SW 1271 (cell line): ENCODE measurements at regions not wholly inside any gene's neighbourhood (a gene's known extent, or its start where the extent isn't known, plus 50 kb on each side); places are given as distances from the start of the nearest gene placed in this dataset.
"Not testable (repeated sequence)": the region's sequence is repeated elsewhere in the genome, so short reads cannot be mapped to it uniquely, and the experiment has no call there.

Experiments used
- DNase-seq, 2 experiments: peaks; one replicate each; lab custom pipeline; 2025; lab: John Stamatoyannopoulos, UW

DNA sequence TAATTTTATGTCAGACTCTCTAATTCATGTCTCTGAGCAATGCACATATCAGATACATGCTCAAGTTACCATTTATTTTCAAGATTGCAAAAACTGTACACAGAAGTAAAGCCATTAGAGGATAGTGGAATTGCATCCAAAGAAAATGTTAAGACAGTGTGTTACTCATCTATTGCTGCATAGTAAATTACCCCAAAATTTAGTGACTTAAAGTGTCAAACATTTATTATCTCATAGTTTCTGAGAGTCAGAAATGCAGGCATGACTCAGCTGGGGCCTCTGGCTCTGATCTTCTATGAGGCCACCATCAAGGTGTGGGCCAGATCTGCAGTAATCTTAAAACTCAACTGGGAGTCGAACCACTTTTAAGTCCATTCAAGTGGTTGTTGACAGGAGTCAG, 275.2 kb downstream of the QDPR start:
- DNase-seq, result no peak

DNA sequence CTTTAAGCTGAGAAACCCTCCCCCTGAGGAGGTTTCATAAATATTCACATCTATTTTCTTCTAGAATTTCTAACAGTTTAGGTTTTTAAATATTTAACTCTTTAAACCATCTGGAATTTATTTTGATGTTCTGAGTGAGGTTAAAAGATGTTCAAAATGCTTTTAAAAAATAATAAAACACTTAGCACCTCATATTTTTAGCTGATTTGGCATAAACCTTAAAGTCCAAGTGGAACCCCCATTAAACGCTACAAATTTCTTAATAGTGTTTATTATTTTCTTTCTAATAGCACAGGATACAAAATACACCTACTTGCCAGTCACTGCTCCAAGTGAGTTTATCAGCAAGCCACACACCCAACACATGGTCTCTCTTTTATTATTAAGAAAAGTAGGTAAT, 277.2 kb downstream of the QDPR start:
- no peak for DNase-seq

DNA sequence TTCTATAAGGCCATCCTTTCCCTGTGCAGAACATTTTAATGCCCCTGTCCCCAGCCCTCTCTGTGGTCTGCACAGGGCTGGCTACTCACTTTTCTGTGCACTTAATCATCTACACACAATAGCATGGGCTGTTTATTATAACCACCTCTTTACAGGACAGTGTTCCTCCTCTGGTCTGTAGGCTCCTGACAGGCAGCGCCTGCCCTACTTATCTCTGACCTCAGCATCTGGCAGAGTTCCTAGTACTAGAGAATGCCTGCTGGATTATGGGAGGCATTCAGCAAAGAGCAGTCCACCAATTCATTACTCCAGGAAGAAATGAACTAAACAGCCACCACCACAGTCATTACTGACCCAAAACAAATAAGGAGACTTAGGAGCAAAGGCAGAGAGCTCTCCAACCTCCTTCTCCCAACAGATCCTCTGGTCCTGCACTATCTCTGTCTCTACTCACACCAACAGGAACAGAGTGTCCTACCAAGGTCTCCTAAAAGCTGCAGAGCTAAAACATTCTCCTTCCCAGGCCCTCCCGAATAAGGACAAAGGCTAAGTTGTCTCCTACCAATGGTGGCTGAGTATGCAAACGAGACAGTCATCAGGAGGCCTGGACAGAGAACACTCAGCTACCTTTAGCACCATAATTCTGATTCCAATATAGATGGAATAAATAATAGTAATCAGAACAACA, 279.2 kb downstream of the QDPR start:
- DNase-seq, result no peak

DNA sequence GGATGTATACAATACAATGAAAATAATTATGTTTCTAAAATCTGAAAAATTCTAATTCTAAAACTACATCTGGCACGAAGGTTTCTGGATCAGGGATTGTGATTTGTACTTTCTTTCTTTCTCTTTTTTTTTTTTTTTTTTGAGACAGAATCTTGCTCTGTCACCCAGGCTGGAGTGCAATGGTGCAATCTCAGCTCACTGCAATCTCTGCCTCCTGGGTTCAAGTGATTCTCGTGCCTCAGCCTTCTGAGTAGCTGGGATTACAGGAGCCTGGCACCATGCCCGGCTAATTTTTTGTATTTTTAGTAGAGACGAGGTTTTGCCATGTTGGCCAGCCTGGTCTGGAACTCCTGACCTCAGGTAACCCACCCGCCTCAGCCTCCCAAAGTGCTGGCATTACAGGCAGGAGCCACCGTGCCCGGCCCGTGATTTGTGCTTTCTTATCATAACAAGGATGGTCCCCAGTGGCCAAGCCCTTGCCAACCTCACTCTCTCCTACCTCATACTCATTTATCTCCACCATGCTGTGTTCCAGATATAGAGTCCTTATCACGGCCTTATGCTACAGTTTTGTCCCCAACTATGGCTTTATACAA, 279.9 kb downstream of the QDPR start:
- not testable (repeated sequence) for DNase-seq

DNA sequence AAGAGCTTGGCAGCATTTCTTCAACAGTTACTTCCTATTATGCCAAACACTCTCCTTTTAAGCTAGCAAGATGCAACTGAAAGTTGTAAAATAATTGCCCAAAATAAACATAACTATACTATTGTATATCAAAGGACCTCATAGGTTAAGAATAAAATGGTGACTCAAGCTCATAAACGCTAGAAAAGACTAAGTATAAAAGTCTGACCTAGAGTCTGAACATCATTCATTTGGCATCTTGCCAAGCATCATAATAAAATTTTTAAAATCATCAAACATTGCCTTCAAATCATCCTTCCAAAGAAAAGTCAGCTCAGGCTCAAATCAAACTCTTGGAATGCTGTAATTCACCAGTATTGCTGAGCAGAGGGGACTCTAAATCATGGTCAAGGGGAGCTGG, 281.2 kb downstream of the QDPR start:
- no peak for DNase-seq

DNA sequence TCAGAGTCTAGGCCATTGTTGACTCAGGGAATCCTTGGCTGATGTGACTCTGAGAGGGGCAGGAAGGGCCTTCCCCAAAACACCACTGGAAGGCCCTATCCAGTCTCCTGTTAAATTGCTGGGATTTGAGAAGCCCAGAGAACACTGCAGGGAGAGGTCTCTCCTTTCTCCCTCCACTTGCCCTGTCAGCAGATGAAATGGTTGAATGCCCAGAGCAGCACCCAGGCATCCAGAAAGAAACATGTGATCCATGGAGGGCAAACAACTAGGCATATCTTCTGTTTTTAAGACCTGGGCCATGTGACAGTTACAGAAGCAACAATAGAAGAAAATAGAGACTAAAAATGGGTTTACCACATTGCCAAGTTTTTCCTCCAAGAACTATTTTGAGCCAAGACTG, 291.1 kb downstream of the QDPR start:
- DNase-seq, result no peak

DNA sequence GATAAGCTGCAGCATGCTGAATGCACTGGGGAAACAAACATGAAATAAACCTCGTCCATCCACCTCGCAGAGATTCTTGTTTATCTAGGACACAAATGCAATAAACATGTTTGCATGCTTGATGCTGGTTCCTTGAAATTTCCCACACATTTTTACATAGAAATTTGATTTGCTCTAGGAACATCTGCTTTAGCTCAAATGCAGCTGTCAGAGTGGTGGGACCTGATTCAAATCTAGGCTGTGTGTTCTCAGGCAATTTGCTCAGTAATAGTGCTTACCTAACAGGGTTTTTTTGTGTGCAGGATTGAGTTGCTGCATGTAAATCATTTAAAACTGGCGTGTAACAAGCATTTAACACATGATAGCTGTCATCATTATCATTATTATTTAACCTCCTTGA, 293.1 kb downstream of the QDPR start:
- no peak for DNase-seq

DNA sequence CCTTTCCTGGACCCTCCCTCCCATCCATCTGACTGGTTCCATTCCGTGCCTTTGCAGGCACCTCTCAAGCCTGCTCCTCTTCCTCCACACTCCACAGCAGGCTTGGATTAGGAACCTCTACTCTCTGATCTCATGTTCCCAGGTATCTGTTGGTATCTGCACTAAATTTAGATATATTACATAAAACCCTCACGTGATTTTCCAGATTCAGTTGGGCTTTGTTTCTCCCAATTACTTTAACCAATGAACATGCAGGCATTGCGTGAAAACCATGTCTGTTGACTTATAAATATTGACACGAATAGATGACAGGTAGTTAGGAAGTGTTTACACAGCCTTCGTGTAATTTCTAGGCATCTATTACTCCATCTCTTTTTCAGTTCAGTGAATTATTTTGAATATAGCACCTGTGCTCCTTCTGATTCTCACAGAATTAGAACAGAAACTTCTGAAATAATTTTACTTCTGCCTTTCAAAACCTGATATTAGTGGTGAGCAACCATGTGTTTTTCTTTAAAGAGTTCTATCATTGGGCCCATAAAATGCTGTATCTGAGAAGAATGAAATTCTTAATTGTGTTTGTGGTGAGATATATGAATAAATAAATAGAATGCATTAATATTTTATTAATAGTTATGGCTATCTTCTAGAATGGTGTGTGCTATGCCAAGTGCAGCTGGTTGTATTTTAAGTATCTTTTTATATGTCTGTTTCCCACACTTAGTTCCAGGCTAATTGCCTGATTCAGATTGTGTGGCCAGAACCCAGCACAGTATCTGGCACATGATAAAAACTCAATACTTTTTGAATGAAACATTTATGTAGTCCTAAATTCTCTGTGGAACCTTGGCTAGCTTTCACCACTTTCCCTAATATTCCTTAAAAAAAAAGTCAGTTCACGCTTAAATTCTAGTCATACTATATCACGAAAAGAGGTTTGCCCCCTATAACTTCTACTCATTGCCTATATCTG, 304.8 kb downstream of the QDPR start:
- DNase-seq, result no peak

DNA sequence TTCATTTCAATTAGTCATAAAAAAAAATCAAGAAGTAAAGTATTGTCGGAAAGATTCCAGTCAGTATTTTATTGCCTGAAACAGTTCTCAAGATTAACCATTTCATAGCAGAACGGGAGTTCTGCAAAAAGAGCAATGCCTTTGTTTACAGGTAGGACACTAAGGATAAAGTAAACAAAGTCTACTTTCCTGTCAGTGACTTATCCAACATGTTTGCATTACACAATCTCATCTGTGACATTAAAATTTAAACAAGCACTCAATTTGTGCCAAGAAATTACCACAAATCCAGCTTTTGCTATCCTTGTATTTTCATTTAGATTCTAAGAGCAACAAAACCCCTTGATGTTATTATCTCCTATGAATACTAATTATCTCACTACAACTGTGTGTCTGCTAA, 306.5 kb upstream of the LDB2 start:
- DNase-seq, result no peak

DNA sequence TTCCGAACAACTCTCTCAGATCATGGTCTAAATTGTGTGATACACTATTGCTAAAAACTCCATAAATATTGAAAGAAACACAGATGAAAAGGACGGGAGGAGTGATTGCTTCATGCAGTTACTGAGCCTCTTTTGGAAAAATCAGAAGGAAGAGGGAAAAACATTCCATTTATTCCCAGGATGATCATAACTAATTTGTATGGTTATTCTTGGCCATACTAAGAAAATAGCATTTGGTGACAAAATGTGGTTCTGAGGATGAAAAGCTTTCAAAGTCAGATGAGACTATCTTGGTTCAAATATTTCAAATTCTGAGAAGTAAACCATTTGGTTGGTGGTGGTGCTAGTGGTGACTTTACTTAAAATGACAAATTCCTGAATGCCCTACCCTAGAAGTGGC, 305.4 kb upstream of the LDB2 start:
- DNase-seq, result no peak

DNA sequence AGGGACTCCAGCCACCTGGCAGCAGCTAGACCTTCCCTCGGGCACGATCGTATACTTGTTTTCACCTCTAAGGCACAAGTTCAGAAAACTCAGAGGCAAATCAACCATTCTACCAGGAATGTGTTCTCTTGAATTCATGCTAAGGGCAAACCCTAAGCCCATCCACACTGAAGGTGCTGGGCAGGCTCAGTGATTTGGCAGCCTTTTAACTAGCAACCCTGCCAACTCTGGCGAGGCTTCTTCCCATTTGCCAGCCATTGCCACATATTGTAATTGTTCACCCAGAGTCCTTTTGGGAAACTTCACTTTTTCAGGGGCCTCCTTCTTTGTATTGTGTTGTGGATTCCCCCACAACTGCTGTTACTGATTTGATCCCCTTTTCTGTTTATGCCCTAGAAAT, 298.6 kb upstream of the LDB2 start:
- no peak for DNase-seq

DNA sequence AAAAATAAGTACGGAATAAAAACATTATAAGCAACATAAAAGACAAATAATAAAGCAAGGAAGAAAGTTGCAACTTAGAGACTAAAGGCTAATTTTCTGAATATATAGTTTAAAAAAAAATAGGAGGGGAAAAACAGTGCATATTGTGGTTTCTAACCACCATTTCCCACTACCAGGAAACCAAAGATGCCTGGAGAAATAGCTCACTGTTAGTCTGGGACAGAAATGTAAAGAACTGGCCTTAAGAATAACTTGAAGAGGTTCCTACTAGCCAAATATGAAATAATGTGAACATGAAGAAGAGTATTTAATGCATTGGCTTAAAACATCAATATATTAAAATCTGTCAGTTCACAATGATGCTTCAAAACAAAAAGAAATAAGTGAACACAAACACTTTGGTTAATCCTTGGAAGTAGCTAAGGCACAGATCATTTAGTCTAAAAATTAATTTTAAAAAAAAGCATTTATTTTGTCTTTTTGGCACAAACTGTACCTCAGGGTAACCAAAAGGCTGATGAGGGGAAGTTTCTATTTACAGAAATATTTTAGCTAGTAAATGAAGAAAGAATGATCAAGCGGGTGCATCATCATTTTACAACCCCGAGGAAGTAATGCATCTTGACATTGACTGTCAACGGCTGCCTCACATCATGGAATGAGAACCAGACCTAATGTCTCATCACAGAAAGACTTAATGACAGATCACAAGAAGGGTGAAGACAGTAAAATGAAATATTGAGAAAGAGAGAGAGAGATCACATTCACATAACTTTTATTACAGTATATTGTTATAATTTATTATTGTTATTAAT, 297.2 kb upstream of the LDB2 start:
- no peak for DNase-seq

DNA sequence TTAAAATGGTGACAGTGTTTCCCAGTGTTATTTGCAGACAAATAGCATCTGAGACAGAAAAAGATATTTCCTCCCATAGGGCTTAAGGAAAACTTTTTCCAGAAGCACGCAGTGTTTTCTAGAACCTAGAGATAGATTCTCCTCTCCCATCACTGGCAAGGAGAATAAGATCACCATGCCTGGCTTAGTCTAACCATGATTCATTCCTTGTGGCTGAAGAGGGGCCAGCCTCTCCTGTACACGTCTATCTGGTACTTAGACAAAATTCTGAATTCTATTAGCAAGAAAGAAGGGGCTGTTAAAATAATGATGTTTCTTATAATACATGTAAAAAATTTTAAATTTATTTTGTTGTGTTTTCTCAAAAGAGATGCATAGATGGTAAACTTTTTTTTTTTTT, 296.1 kb upstream of the LDB2 start:
- no peak for DNase-seq

DNA sequence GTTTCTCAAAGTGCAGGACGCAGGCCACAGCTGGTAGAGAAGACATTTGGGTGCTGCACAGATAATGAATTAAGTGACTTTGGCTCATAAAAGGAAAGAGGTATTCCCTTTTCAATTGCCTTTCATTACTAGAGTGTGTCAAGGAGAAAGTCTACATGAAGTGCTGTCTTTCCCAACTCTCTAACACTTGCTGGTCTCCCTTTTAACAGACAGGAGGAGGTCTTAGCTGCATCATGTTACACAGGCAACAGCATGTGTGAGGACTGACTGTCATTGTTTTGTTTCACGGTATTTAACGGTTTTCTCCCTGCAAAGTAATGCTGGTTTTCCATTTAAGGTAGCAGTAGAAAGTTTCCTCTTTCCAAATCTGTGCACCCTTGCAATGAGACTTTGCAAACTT, 291.3 kb upstream of the LDB2 start:
- no peak for DNase-seq

DNA sequence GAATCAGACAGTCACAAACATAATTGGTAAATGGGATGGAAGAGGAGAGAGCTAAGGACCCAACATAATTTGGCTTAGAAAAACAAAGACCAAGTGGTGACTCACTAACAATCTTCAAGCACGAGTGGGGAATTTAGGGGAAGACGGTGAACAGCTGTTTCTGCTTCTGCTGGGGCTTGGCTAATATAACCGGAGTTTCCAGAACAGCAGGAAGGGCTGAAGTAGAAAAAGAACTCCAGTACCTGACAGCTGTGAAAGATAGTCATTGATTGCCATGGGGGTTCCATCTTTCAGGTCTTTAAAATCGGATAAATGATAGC, 290.9 kb upstream of the LDB2 start:
- DNase-seq, result no peak

DNA sequence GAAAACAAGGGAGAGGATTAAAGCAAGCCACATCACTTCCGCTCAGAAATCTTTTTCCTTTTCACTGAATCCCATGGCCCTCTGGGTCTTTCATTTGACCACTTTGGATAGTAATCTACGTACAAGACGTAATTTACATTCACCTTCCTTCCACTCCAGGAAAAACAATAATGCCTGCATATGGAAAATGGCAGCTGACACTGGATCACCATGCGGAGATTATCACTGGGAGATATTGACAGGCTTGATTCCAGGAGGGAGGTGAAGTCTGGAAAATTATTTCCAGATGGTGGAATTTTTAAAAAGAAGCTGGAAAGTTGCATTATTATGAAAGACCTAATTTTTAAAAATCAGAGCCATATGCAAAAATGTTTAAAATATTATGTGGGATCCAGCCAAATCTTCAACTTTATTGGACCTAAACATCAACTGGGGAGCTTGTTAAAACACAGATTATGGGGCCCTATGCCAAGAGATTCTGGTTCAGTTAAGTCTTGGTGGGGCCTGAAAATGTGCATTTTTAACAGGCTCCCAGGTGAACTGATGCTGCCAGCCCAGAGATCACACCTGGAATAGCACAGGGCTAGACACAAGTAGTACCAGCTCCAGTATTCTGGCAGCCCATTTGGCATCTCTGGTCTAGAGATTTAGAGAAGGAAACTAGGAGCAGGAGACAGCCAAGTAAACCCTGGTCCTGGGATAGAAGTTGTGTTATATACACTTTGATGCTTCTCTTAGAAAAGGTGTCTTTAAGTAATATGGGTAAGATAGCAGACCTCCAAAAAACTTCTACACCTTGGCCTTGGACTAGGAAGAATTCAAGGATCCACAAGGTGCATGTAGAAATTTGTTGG, 290.3 kb upstream of the LDB2 start:
- DNase-seq, result no peak

DNA sequence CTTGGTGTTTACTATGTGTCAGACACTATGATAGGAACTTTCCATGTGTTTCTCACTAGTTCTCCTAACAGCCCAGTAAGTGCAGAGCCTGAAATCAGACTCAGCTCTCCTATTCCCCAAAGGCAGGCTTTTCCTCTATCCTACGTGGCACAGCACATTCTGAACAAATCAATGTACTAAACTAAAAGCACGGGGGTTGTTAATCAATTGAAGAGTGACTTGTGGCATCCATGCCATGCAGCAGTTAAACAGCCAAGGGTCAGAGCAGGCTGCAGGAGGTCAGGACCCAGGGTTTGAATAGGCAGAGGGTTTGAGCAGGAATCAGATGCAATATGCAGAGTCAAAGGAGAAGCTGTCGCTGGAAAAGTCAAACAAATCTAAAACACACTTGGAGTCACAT, 289.7 kb upstream of the LDB2 start:
- DNase-seq, result no peak

DNA sequence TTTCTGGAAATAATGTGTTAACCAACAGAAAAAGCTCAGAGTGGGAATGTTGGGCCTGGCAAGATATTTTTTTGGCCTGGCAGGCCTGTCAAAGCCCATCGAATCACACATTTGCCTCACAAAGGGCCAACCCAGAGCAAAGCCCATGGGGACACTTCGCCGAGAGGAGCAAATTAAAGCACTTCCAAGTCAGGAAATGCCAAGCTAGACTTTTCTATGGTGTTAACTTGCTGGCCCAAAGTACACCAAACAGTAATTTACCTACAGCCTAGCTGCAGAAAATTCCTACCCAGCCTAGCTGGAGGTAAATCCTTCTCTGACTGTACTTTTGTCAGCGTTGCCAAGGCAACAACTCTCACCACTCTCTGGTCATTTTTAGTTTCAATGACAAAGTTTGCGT, 288.6 kb upstream of the LDB2 start:
- DNase-seq, result no peak

DNA sequence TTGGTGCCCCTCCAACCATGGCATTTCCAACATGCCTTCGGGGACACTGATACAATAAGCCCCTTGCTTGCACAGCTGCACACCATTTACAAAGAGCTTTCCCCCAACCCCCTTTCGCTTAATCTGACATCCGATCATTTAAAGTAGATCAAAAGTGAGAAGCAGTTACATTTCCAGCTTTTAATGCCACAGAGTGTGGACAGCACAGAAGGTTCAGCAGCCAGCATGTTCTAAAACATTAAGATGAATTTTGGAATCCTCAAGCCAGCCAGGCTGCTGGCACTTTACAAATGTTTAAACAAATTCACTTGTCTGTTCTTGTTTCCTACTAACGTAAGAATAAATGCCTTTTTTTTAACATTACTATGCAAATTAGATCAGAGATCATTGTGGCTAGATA, 284.4 kb upstream of the LDB2 start:
- DNase-seq, result no peak

DNA sequence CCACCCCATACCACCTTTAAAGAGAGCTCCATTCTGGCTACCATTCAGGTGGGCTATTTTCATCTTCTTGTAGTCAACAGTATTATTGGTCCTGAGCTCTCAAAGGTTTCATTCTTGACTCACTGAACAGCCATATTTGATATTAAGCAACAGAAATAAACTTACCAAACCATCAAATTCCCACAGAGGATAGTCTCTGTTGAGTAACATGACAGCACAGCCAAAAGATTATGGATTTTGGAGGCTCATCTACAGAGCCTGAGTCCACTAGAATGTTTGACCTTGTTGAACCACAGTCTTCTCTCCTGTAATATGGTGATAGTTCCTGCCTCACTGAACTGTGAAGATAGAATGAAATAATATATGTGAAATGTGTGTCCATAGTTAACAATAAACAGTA, 276.3 kb upstream of the LDB2 start:
- no peak for DNase-seq

DNA sequence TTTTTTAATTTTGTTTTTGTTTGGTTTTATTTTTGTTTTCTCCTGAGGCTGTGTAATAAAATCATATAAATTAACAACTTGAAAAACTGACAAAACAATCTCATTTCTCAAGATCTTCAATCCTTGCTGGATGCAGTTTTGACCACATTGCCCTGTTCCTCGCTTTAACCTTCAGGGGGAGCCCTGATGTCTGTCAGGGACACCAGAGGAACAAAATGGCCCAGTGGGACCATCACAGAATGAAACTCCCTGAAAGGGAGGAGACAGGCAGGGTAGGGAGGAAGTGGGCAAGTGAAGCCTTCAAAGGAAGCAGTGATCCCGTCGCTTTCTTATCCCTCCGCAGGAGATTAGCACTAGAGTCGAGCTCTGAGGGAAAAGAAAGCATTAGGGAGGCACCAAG, 274.9 kb upstream of the LDB2 start:
- no peak for DNase-seq

DNA sequence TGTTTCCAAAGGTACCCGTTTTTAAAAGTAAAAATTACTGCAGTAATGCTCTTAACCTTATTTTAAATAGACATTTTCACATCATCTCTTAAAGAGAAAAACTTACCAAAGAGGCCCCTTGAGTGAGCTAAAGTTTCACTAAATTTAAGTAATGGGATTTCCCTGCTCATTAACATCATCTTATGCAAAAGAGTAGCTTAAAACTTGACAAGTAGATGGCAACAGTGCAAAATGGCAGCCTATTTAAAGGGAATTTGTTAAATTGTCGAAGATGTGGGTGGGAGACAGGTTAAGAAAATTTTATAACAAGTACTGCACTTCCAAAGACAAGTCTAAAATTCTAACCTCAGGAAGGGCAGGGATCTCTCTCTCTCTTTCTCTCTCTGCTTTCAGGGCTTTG, 271.7 kb upstream of the LDB2 start:
- no peak for DNase-seq
